Cardiac fibroblast (primary cell): ENCODE measurements at regions not wholly inside any gene's neighbourhood (a gene's known extent, or its start where the extent isn't known, plus 50 kb on each side); places are given as distances from the start of the nearest gene placed in this dataset.
"Not testable (repeated sequence)": the region's sequence is repeated elsewhere in the genome, so short reads cannot be mapped to it uniquely, and the experiment has no call there.

Experiments
- DNase-seq, 2 donors: peaks; one replicate each; pipeline versions ENCODE4 v3.0.0 to v3.0.0-alpha.2; 2010; ENCODE audit warnings: low read depth in 2 of 2
- H3K4me3 ChIP-seq, 2 donors: replicated peaks in 1 of 2; 1 replicate in 1 of 2; 2 replicates in 1 of 2; pipeline ENCODE4 v1.5.1; 2011; ENCODE audit warnings: low read depth in 2 of 2, low read length in 2 of 2, mild to moderate bottlenecking in 2 of 2, moderate library complexity in 1 of 2
- CTCF ChIP-seq: IDR thresholded peaks from one replicate; pipeline ENCODE4 v1.5.1; 2011; ENCODE audit warnings: low read depth, mild to moderate bottlenecking, low read length, inconsistent platforms

- no peak for TF ChIP-seq CTCF
- no peak for DNase-seq
- no peak overlapping the region for H3K4me3 ChIP-seq
Measured at GRCh38 chr14:105939810-105940508, 413.6 kb downstream of the TMEM121 start.

- no peak for TF ChIP-seq CTCF
- no peak for DNase-seq
Measured at GRCh38 chr14:105940534-105941225, 414.3 kb downstream of the TMEM121 start.

DNA sequence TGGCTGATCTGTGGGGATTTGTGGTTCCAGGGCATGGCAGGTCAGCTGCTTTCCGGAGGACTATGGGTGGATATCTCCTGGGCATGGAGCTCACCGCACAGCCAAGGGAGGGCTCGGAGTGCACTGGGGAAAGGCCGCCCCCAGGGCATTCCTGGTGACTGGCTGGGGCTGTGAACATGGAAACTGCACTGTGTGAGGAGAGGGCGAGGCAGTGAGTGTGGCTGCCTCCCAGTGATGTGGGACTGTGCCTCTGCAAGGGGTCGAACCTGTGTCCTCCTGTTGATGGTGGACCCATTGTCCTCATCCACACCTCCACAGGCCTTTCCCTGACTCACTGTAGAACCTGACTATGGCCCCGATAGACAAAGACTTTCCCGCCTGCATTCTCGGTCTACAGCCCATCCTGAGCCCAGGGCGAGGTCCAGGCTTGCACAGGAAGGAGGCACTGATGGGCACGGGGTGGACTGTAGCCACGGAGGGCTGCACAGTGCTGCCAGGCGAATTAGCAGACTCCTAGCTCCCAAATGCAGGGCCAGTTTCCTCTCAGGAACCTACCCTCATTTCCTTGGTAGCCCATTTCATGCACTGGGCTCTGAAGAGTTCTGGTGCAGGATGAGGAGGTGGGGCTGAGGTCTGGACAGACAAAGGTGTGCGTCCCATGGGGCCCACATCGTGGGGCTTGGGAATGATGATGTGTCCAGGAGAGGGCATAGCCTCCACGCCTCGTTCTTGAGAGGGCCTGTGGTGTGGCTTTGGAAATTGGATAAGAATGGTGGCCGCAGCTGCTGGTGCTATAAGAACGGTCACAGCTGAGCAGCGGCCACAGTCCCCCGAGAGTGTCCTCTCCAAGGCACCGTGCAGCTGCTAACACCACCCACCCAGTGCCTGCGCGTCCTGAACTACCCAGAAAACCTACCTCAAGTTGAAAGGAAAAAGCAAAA is 415.1 kb downstream of the TMEM121 start:
- H3K4me3 ChIP-seq = no peak overlapping the region
- DNase-seq = no peak
- no peak for TF ChIP-seq CTCF

More at GRCh38 chr14:105940534-105941225, 414.3 kb downstream of the TMEM121 start:
- no peak overlapping the region for H3K4me3 ChIP-seq

GRCh38 chr14:105942725-105943124 is 416.3 kb downstream of the TMEM121 start:
- not testable (repeated sequence) for H3K4me3 ChIP-seq, DNase-seq

- no peak for TF ChIP-seq CTCF
- no peak for DNase-seq
- no peak overlapping the region for H3K4me3 ChIP-seq
Measured at GRCh38 chr14:105943973-105944602, 417.7 kb downstream of the TMEM121 start.

- no peak overlapping the region for H3K4me3 ChIP-seq
- DNase-seq = peak in 1 of 2 donors; percentile 3
- TF ChIP-seq CTCF = peak; percentile 16
Measured at GRCh38 chr14:105944632-105945610, 418.5 kb downstream of the TMEM121 start.
